Stimulated activated CD8-positive, alpha-beta memory T cell treated with anti-CD3 and anti-CD28 coated beads, Interleukin-7, amount 100 ng/mL, for 1 hour (primary cell): ENCODE measurements at regions not wholly inside any gene's neighbourhood (a gene's known extent, or its start where the extent isn't known, plus 50 kb on each side); places are given as distances from the start of the nearest gene placed in this dataset.

Source experiments
- DNase-seq, 2 donors: peaks; one replicate each; pipeline ENCODE4 v3.0.0-alpha.2; 2020; ENCODE audit warnings: low read depth in 2 of 2

DNA sequence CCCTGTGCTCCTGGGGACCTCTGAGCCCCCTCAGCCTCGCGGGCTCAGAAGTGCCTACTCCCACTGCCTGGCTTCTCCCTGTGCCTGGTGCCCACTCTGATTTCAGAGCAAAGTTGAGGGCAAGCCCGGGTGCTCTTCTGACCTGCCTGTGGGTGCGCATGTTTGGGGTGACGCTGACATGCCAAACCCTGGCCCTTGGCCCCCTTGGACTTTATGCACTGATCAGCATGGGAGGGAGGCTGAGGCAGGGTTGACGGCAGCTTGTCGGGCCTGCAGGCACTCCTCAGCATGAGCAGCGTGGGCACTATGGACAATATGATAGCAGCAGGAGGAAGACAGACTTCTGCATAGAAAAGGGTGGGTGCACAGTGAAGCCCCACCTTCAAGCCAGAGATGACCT is 279.3 kb upstream of the KLF12 start:
- no peak for DNase-seq

DNA sequence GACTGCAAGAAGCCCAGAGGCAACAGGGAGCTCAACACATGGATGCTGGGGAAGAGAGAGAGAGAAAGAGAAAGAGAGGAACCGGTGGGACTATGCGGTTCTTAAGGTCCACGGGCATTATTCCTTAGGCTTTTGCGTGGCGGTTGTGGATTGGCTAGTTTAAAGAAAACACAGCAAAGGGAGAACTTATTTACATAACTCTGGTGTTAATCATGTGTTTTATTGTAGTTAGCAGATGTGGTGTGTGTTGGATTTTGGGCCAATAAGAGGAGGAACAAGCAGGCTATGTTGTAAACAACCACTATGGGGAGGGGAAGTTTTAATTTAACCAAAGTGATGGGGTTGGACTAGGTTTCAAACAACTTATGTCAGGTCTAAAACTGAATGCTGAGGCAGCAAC is 275.3 kb upstream of the KLF12 start:
- DNase-seq, result no peak

DNA sequence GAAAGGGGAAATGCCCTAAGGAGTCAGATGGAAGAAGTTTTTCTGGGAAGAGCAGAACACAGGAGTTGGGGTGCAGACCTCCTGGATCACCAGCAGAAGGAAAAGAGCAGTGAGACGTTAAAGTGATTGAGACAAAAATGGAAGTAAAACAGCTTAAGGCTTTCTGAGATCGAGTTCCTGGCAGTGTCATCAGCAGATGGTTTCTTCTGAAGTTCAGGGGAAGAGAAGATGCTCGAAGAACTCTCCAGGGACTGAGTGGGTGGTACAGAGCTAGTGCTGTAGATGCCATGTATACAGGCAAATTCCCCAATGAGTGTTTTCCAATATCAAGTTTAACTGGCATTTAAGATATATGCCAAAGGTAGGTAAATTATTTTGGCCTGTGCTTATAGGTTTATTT is 272.2 kb upstream of the KLF12 start:
- DNase-seq, result no peak

DNA sequence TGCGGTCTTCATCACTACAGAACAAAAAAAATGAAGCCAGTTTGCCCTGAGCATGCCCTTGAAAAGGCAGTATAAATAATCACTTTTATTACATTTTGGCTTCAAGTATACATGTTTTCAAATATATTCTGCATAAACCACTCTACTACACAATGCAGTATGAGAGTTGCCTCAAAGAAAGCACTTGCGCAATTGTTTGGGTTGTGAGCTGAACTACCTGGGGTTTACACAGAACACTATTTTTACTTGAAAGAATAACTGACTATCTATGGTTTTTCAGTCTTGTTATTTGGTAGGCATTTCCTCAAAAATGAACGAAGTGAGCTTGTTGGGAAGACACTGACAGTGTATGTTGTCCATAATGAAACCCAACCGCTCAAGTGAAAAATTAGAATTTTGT is 264.4 kb upstream of the KLF12 start:
- DNase-seq, result no peak

DNA sequence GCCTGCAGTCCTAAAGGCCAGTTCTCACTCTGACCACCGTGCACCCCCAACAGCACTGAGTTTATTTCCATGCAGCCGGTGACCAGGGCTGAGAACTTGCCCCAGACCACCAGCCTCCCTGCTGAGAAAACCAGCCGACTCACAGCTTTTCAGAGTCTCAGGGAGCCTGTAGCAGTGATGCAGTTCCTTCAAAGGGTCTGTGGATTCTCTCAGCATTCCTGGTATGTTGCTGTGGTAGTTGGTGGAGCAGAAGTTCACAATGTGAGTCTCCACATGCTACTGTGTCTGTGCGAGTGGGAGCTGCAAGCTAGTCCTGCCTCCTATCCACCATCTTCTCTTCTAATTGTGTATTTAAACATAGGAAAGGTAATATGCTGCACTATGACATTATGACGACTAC is 254.9 kb upstream of the KLF12 start:
- no peak for DNase-seq

DNA sequence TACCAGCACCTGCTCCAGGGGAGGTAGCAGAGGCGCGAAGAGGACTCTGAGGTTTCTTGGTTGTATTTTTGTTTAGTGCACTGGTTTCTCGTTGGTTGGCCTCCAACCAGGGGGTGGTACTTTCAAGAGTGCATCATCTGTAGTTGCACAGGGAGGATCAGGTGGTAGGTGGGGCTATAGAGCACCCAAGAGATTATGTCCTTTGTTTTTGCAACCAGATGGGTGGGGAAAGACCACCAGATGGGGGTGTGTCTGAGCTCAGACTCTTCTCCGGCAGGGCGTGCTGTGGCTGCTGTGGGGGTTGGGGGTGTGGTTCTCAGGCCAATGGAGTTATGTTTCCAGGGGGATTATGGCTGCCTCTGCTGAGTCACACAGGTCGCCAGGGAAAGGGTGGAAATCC is 254.4 kb upstream of the KLF12 start:
- no peak for DNase-seq

DNA sequence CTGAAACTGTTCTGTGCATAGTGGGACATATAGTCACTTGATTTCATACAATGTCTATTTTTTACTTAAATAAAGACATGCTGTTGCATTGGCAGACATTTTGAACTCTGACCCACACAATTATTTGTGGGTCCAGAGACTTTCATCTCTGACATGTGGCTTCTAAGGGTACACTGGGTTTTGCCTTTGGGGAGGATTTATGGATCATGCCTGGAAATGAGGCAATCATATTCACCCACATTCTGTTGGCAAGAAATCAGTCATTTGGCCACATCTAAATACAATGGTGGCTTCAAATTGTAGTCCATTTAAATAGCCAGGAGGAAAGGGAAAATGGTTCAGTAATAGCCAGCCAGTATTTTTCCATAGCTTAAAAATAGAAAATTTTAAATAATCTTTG is 238.3 kb upstream of the KLF12 start:
- no peak for DNase-seq

DNA sequence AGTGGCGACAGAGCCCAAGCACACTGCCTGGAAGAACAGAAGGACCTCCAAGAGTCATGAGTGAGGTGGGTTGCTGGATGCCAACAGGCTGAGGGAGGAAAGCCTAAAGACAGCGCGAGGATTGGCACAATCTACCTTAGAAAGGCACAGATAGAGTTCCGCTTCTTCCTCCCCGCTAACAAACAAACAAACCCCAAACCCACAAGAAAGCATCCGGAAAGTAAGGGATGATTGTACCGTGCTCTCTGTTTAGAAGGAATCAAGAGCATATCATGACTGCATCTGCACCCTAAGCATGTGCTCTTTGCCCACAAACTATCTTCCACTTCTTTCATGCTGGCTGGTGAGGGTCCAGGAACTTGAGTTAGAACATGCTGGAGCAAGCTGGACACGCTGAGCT is 233.0 kb upstream of the KLF12 start:
- no peak for DNase-seq

DNA sequence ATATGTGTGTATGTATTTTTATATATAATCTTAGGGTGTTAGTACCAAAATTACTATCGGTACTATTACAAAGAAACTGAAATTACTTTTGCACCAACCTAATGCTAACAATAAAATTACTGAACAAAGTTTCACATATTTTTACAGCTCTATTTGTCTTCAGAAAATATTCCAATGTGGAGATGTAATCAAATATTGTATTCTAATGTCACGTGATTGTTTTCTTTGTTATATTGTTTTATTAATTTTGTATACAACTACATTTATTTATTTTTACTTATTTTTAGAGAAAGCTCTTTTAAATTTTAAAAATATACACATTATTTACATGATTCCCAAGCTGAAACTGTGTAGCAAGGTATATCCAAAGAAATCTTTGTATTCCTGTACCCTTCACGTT is 227.1 kb upstream of the KLF12 start:
- no peak for DNase-seq

DNA sequence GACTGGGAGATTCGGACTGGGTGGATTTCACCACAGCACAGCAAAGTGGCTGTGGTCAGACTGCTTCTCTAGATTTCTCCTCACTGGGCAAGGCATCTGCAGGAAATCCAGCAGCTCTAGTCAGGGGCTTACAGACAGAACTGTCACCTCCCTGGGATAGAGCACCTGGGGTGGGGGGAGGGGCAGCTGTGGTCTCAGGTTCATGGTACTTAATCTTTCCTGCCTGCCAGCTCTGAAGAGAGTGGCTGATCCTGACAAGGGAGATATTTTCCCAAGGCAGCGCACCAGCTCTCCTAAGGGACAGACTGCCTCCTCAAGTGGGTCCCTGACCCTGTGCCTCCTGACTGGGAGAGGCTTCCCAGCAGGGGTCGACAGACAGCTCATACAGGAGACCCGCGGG is 212.8 kb upstream of the KLF12 start:
- no peak for DNase-seq

DNA sequence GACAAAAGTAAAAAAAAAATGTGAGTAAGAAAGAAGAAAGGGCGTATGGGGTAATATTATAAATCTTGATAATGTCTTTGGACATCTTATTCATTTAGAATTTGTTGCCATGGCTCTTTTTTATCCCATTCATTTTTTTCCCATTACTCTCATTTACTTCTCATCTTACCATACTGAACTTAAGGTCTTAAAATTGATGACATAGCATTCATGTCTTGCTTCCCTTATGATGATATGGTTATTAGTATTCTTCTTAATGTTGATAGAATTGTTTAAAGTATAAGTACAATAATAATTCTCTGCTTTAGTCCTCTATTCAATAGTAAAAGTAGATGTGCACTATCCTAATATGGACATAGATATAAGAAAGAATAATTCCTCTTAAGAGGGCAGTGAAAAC is 204.1 kb upstream of the KLF12 start:
- DNase-seq, result no peak

DNA sequence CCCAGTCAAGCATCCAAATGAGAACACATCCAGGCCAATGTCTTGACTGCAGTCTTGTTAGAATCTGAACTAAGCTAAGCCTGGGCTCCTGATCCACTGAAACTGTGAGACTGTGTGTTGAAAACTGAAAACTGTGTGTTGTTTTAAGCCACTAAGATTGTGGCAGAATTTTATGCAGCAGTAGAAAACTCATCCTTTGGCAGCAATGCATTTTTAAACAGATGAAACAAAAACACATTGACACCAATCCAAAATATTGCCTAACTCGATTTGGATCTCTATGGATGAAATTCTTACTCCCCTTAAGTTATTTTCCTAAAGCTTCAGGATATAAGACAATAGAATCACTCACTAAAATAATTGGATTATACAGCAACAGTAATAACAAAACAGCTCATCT is 202.3 kb upstream of the KLF12 start:
- no peak for DNase-seq

DNA sequence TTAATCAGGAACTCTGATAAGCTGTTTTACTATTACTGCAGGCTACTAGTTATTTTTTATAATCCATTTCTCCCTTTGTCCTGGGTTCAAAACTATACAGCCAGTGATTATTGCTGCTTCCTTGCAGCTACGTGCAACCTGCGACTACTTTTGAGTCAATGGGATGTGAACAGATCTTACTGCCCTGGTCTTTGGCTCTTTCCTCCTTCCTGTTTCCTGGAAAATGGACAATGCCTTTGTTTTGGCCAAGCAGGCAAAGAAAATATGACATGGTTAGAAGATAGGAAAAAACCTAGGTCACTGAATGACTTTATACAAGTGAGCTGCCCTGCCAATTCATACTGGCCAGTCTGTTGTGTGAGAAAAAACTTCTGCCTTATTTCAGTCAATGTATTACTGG is 201.2 kb upstream of the KLF12 start:
- no peak for DNase-seq

DNA sequence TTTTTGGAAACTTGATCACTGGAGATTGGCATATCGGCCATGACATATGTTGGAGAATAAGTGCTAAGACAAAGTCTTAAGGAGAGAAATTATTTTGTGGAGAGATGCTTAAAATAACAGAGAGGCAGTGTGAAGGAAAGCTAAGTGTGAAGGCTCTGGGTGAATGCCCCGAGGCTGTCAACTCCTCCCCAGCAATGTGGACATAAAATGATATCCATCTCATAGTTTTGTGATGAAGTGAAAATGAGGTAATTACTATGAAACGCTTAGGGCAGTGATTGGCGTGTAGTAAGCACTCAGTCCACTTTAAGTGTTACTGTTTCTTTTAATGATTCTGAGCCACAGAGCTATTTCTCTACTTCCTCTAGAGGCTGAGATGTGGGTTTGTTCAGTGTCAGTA is 195.8 kb upstream of the KLF12 start:
- DNase-seq, result no peak

DNA sequence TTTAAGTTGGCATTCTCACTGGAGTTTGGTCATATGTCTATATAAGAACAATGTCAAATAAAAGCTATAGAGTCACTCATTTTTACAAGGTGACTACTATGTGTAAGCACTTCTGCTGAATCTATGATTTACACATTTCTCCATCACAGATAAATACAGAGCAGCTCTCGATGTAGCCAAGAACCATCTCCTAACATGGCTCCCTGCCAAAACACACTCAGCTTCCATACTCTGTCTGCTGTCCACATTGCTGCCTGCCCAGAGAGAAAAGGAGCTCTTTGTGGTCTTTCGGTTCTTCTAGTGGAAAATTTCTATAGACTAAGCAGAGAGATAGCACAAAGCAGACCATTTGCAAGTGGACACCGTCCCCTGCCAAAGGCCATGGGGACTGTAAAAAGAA is 190.9 kb upstream of the KLF12 start:
- no peak for DNase-seq

DNA sequence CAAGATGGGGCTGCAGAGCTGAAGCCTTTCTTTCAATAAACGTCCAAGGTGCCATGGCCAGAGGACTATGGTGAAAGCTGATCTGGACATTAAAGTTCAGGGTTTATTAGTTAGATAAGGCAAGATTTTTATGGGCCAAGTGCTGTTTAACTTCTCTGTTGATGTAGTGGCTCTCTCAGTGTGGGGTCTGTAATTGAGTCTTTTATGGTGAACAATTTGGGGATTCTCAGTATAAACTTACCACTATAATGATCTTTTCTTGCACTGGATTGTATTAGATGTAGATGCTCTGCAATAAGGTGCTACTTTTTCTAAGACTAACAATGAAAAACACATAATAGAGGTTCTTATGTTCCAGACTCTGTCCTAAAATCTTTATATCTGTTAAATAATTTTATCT is 190.1 kb upstream of the KLF12 start:
- no peak for DNase-seq

DNA sequence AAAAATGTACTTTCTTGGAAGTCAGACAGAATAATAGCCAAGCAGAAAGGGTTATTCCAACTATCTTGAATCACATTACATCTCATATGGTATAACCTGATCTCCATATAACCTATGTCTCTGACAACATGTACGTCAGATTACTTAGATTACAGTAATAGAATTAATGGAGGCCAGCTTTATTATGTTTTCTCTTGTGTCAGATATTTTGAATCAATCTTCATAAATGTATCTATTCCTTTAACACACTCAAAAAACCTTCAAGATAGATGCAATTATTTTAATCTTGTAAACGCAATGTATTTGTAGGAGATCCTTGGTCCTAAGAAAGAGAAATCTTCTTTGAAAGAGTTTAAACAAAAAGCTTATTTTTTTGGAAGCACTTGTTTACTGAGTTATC is 188.4 kb upstream of the KLF12 start:
- no peak for DNase-seq

DNA sequence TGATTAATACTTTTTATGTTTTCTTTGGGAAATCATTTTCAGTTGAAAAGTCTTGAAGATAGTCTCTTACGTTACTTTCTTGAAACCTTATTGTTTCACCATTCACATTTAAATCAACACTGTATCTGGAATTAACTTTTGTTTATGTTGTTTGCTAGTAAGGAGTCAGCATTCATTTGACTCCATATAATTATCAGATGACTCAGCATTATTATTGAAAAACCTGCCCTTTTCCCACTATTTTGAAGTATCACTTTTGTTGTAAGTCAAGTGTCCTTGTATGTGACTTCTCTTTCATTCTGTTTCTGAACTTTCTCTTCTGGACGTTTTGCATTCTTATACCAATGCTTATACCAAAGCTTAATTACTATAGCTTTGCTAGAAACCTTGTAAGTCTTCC is 186.1 kb upstream of the KLF12 start:
- no peak for DNase-seq

DNA sequence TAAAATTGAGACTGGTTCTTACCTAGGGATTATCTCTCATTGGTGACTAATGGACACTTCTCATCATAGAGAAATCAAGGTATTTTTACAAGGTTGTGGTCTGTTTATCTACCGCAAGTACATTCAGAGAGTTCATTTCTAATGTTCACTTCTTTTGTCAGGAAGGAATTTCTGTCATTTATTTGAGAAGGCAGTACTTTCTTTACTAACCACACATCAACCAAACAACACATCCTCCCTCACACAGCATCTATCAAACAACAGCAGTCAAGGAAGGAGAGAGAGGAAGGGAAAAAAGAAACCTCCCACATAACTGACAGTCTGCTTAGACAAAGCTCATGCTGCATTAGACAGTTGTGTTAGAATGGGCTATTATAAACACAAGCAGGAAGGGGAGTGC is 182.3 kb upstream of the KLF12 start:
- no peak for DNase-seq

DNA sequence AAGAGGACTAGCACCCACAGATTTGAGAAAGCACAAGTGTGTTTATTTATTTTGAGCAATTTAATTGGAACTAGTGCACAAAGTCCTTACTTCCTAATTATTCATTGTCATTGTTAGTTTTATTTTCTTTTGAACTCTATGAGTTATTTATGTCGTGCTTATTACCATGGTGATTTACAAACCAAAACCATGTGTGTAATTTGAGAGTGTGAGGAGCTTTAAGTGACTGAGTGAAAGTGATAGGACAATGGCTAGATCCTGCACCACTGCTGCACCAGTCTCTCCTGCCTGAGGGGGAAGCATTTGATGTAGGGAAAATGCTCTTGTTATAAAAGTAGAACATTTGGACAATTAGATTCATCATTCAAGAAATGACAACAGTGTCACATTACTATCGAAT is 172.3 kb upstream of the KLF12 start:
- DNase-seq, result no peak

DNA sequence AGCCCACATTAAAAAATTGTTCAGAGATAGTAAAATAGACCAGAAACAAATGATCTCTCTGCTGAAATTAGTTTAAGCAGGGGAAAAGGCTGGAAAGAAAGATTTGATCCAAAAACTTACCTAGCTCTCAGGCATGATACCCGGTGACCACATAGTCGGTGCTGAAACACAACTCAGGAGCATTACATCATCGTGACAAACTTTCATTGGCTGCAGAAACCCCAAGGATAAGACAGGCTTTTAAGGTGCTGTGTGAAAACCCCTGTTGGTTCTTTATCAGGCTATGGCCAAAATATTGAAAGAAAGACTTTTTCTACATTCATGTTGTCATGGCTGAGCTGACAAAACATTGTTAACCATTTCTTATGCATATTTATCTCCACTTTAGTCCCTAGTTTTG is 171.7 kb upstream of the KLF12 start:
- DNase-seq, result no peak

DNA sequence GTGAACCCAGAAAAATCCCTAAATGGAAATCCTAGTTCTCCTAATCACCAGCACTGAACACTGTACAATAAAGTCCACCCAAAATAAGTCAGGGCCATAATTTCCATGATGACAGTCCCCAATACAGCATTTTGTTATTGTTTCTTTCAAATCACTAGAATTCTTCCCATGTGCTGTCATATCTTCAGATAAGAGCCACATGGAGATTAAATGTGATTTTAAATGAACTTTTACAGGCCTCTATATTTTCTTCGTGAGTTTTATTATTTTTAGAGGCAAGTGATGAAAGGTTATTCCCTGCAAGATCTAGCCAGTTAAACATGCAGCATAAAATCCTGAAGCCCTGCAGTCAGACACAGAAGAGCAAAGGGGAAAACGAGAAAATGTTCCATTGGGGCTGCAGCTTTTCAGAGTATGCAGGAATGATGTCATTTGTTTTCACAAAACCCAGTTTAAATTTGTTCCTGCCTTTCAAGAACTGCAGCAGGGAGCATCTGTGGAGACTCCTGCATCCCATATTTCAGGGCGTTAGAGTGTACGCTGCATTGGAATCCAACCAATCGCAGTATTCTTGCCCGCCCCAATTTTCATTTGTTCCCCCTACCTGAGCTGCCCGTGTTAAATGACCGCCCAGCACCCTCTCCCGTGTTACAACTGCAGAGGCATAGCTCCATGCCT is 167.2 kb upstream of the KLF12 start:
- DNase-seq, result no peak

DNA sequence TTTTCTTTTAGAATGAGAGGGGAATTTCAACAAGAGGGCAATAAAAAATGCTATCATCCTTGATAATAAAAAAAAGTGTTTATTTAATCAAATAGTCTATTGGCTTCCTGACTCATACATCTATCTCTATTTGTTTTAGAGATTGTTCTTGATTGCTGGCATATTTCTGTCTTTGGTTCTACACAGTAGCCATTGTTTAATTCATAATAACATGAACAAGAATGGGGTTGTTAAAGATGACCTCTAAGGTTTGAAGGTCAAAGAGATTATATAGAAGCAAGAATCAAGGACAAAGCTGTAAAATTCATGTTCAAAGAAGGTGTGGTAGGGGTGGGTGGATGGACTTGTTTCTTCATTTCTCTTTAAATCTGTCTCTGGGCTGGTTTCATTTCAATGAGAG is 166.0 kb upstream of the KLF12 start:
- no peak for DNase-seq

DNA sequence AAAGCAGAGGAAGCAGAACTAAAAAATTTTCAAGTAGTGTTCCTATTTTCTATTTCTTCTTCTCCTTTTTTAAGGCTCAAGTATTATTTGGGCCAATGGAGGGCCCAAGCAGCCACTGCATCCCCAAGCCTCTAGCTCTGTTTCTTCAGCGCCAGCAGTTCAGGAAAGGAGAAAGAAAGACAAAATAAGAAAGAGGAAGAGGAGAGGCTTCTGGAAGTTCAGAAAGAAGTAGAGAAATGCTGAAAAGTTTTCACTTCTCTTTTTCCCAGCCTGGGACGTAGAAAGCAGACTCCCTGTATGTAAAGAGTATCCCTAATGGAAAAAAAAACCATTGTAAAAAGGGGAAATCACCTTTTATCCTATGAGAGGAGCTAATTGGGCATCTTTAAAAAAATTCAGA is 165.5 kb upstream of the KLF12 start:
- DNase-seq, result no peak

DNA sequence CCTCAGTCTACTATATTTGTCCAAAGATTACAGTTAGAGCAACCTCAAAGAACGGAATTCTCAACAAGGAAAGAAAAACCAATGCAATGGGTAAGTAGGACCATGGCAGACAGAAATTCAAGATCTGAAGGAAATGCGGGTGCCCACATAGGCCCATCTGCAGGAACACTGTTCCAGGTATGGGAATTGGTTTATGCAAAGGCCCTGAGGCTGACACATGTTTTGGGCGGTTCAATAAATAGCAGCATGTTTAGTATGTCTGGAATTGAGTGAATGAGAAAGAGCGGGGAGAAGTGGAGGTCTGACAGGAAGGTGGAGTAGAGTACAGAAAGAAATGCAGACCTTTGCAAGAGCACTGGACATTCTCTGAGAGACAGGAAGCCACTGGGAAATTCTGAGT is 164.7 kb upstream of the KLF12 start:
- DNase-seq, result no peak
